ENCODE measurements at regions not wholly inside any gene's neighbourhood (a gene's known extent, or its start where the extent isn't known, plus 50 kb on each side); places are given as distances from the start of the nearest gene placed in this dataset.
"Not testable (repeated sequence)": the region's sequence is repeated elsewhere in the genome, so short reads cannot be mapped to it uniquely, and the experiment has no call there.

- no peak for TF ChIP-seq CTCF (IDR thresholded peaks at IDR 0.05; ENCODE audit: low read depth, low read length)
- no peak for DNase-seq (ENCODE audit: low read depth in 1 of 2, low spot score in 1 of 2)
- Histone ChIP-seq H3K4me3 (no peak overlapping the region), H3K4me1 (ENCODE audit: low read depth) (peaks cover 7% of the 10 kb centered on the region), H3K27ac (no peak overlapping the region), H3K36me3 (no peaks in the 10 kb centered on the region), H3K27me3 (no peaks in the 10 kb centered on the region), H3K9me3 (ENCODE audit: low read depth) (no peaks in the 10 kb centered on the region)
Observed at GRCh38 chr17:63295839-63296590, 150.1 kb downstream of the CYB561 start.

DNA sequence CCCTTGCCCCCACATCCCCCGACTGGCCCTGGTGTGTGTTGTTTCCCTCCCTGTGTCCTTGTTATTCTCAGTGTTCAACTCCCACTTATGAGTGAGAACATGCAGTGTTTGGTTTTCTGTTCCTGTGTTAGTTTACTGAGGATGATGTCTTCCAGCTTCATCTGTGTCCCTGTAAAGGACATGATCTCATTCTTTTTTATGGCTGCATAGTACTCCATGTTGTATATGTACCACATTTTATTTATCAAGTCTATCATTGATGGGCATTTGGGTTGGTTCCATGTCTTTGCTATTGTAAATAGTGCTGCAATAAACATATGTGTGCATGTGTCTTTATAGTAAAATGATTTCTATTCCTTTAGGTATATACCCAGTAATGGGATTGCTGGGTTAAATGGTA lies 147.2 kb downstream of the CYB561 start:
- not testable (repeated sequence) for H3K4me1 ChIP-seq (ENCODE audit: low read depth); DNase-seq (ENCODE audit: low read depth in 1 of 2, low spot score in 1 of 2); H3K36me3 ChIP-seq; H3K27me3 ChIP-seq; H3K9me3 ChIP-seq (ENCODE audit: low read depth); H3K27ac ChIP-seq; H3K4me3 ChIP-seq

- no peaks in the 10 kb centered on the region for H3K9me3 ChIP-seq (ENCODE audit: low read depth)
- TF ChIP-seq CTCF (IDR thresholded peaks at IDR 0.05; ENCODE audit: low read depth, low read length): no peak
- DNase-seq (ENCODE audit: low read depth in 1 of 2, low spot score in 1 of 2): no peak
- no peak overlapping the region for H3K27ac ChIP-seq
- H3K27me3 ChIP-seq: no peaks in the 10 kb centered on the region
- no peaks in the 10 kb centered on the region for H3K4me1 ChIP-seq (ENCODE audit: low read depth)
- no peaks in the 10 kb centered on the region for H3K36me3 ChIP-seq
- no peak overlapping the region for H3K4me3 ChIP-seq
Observed at GRCh38 chr17:63304704-63305261, 141.3 kb downstream of the CYB561 start.

DNA sequence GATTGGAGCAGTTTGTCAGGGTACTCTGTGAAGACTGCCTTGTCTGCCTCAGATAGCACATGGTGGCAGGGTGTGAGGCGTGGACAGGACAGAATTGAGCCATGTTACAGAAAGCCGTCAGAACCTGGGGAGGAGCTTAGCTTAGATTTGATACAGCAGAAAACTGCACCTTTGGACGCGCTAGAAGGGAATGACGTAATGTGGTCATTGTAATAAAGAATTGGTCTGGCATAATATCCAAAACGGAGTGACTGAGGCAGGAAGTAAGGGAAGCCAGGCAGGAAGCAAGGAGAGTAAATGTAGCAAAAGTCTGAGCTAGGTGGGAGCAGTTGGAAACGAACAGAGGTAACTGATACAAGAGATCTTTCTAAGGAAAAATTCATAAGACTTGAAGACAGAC lies 140.2 kb downstream of the CYB561 start:
- Histone ChIP-seq H3K36me3 (no peaks in the 10 kb centered on the region), H3K4me3 (no peak overlapping the region), H3K27ac (no peak overlapping the region), H3K9me3 (ENCODE audit: low read depth) (no peaks in the 10 kb centered on the region), H3K4me1 (ENCODE audit: low read depth) (no peaks in the 10 kb centered on the region), H3K27me3 (no peaks in the 10 kb centered on the region)
- no peak for DNase-seq (ENCODE audit: low read depth in 1 of 2, low spot score in 1 of 2)
- TF ChIP-seq CTCF (IDR thresholded peaks at IDR 0.05; ENCODE audit: low read depth, low read length): no peak

DNA sequence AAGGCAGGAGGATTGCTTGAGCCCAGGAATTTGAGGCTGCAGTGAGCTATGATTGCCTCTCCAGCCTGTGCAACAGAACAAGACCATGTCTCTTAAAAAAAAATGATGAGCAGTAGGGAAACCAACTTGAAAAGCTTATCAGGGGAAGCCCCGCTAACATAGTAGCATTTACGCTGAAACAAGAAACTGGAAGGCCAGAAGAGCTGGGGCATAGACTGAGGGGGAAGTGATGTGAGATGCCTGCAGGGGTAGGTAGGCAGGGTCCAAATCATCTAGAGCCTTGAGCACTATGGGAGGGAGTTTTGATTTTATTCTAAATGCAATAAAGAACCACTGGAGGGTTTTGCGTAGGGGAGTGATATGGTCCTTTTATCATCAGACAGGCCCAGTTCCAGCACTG lies 139.3 kb downstream of the CYB561 start:
- Histone ChIP-seq H3K27me3 (no peaks in the 10 kb centered on the region), H3K4me1 (ENCODE audit: low read depth) (no peaks in the 10 kb centered on the region), H3K9me3 (ENCODE audit: low read depth) (no peaks in the 10 kb centered on the region), H3K27ac (no peak overlapping the region), H3K36me3 (no peaks in the 10 kb centered on the region), H3K4me3 (no peak overlapping the region)
- TF ChIP-seq CTCF (IDR thresholded peaks at IDR 0.05; ENCODE audit: low read depth, low read length): no peak
- DNase-seq (ENCODE audit: low read depth in 1 of 2, low spot score in 1 of 2): no peak

DNA sequence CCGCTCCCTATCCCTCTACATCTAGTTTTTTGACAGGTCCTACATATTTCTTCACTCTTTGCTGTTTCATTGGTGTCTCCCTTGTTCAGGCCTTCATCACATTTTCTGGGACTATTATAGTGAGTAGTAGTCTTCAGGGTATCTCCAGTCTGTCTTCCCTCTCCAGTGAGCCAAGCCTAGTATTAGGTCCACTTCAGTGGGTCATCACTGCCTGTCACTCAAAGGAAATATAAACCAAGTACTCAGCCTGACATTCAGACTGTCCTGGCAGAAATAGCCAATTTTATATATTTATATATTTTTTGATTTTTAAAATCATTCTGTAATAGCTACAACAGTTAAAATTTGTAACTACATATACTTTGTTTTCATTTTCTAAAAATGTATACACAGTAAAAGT lies 137.8 kb downstream of the CYB561 start:
- TF ChIP-seq CTCF (IDR thresholded peaks at IDR 0.05; ENCODE audit: low read depth, low read length): no peak
- no peak for DNase-seq (ENCODE audit: low read depth in 1 of 2, low spot score in 1 of 2)
- no peaks in the 10 kb centered on the region for H3K9me3 ChIP-seq (ENCODE audit: low read depth)
- no peak overlapping the region for H3K4me3 ChIP-seq
- H3K27ac ChIP-seq: no peak overlapping the region
- H3K27me3 ChIP-seq: no peaks in the 10 kb centered on the region
- no peaks in the 10 kb centered on the region for H3K36me3 ChIP-seq
- no peaks in the 10 kb centered on the region for H3K4me1 ChIP-seq (ENCODE audit: low read depth)
